Activated effector memory CD4-positive, alpha-beta T cell treated with Interleukin-2 at 50 U/mL for 16 hours (primary cell): ENCODE measurements at regions not wholly inside any gene's neighbourhood (a gene's known extent, or its start where the extent isn't known, plus 50 kb on each side); places are given as distances from the start of the nearest gene placed in this dataset.
"Not testable (repeated sequence)": the region's sequence is repeated elsewhere in the genome, so short reads cannot be mapped to it uniquely, and the experiment has no call there.

ENCODE experiments used
- DNase-seq: peaks from one replicate; pipeline ENCODE4 v3.0.0-alpha.2; 2020

DNA sequence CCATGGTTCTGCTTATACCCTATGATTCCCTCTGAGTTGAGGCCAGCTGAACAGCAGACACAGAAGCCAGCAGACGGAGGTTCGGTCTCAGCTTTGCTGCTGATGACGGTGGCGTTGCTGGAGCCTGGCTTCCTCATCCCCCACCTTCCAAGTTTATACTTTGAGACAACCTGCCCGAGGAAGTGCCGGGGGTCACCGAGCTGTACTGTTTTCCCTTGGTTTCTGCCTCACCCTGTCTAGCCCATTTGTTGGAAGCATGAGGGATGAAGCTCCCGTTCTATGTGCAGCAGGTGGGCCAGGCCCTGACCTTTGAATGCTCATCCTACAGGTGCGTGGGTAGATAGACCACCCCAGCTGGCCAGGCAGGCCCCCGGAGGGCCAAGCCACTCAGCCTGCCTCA lies 117.3 kb downstream of the MYCN start:
- no peak for DNase-seq

DNA sequence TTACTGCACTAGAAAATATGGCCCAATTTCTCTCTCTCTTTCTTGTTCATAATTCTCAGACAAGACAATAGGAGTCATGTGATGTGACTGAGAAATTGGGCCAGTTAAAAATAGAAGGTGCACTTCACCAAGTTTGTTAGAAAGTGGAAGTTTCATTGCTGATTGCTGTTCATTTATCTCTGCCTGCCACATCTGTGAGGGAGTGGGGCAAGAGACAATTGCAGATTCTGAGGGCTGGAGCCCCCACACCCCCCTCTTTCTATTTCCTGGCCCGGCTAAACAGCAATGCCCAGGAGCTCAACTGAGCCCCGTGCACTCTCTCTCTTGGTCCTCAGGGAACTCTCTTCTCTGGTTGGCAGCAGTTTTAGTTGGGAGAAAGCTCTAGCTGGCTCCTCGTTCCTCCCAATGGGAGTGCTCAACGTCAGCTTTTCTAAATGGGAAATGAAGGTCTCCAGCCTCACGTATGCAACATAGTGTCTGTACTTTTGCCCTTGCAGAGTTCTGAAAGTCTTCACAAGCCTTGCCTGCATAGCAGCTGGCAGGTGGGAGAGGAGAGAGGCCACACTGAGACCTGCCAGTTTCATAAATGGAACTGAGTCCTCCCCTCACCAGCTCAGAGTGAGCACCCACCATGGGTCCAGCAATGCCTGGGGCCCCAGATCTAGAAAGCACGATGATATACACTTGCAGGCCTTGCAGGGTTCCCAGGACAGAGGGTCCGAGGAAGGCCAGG lies 115.7 kb downstream of the MYCN start:
- no peak for DNase-seq

DNA sequence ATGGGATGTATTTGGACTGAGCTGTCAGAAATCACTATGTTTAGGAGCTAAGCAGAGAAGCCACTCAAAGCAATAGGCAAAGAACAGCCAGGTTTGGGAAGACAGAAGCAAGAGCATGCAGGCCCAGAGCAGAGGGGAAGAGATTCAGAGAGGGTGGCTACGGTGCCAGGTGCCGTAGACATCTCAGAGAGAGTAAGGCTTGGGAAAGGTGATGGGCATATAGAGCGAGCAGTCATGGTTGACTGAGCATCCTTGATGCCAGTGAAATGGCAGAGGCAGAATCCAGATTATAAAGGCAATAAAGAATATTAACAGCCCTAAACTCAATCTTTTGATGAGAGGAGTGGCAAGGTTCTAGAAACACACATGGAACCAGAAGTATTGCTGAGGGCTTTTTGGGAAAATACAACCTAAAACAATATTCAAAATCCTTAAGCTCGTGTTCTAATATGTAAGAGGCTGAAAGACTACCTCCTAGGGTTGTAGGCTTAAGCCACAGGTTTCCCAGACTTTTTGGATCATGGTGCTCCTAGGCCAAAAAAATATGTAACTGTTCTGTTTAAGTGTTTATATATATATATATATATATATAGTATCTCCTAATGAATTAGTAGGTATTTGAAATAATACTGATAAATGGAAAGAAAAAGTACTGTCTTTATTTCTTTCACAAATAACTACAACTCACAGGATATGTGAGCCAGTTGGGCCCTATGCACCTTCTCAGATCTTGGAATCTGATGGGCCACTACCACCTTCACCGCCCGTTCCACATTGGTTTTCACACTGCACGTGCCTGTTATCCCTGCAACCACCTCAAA lies 113.3 kb downstream of the MYCN start:
- no peak for DNase-seq

DNA sequence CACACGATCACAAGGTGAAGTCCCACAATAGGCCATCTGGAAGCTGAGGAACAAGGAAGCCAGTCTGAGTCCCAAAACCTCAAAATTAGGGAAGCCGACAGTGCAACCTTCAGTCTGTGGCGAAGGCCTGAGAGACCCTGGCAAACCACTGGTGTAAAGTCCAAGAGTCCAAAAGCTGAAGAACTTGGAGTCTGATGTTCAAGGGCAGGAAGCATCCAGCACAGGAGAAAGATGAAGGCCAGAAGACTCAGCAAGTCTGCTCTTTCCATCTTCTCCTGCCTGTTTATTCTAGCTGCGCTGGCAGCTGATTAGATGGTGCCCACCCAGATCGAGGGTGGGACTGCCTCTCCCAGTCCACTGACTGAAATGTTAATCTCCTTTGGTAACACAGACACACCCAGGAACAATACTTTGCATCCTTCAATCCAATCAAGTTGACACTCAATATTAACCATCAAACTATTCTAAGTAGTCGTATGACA lies 112.3 kb downstream of the MYCN start:
- not testable (repeated sequence) for DNase-seq

DNA sequence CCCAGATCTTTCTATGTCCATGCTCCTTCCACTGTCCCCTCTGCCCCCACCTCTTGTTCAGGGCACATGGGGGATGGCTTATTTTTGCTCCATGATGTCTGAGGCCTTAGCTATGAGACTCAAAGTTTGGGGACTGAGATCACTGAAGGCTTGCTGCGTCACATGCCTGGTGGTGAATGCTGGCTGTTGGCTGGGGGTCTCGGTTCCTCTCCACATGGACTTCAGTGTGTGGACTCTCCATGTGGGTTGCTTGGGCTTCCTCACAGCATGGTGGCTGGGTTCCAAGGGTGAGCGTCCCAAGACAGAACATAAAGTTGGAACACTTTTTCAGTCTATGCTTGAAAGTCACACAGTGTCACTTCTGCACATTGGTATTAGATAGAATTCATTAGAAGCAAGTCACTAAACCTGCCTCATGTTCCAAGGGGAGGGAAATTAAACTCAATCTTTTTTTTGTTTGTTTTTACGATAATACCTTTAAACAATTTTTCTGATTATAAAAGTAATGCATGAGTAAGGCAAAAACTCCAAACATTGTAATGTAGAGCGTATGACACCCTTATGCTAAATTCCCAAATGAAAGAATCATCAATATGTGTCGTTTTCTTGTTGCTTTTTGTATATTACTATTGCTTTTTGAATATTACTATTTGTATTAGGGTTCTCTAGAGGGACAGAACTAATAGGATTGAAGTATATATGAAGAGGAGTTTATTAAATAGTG lies 111.7 kb downstream of the MYCN start:
- DNase-seq, result no peak

DNA sequence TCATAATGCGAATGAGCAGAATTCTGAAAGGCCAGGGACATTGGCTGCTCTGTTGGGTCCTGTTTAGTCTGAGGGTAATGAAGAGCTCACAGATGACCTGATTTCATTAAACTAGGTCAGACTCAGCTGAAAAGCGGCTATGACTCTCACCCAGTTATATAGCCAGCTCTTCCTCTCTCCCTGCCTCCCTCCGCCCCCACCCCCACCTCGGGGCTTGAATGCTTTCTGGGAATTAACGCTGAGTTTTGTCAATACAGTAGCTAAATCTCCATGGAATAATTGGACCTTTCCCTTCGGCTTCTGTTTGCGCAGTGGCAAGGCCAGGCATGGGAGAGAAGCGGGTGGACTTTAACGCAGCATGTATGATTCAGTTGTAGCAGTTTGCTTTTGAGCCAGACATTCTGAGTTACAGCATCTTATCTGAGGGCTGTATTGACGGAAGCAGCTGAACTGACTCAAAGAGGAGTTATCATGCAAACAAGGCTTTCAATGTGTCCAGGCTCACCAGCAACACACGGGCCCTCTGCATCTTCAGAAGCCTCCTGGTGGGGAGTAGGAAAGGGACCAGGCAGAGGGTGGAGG lies 110.6 kb downstream of the MYCN start:
- no peak for DNase-seq

DNA sequence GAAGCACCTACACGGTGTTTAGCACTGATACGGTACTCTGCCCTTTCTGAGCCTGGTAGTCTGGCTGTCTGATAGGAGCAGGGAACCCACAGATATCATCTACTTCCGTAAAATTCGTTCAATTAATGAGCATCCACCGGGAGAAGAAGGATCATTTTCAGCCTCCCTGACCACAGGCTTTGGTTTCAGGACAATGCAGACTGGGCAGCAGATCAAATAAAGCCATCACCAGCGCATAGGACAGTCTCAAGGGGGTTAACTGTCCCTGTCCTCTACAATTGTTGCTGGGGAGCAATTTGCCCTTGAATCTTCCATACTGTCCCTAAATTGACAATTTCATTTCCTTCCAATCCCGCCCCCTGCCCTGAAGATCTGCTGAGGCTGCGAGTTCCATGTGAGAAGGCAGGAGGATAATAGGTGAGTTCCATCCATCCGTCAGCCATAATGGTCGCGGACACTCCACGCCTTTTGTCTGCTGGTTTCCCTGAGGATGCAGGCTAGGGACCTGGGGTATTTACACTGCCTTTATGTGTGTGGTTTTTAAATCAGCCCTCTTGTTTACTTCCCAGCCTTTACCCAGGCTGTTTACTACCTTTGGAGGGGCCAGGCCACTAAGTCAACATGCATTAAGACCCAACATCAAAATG lies 110.0 kb downstream of the MYCN start:
- DNase-seq, result no peak

DNA sequence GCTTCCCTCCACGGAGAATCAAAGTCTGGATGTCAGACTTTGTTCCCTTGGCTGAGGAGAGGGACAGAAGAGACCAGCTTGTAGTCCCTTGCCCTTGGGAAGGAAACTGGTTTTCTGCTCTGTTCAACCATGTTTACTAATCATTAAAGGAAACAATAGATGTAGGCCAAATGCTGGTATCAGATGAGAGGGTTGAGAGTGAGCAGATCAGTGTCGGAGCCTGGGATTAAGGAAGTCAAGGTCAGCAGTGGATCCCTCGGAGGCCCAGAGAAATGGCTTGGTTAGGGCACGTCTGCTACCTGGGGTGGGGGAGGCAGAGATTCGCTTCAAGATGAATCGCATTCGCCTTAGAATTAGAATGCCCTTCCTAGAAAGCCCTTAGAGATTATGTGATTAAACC lies 109.1 kb downstream of the MYCN start:
- DNase-seq, result no peak

DNA sequence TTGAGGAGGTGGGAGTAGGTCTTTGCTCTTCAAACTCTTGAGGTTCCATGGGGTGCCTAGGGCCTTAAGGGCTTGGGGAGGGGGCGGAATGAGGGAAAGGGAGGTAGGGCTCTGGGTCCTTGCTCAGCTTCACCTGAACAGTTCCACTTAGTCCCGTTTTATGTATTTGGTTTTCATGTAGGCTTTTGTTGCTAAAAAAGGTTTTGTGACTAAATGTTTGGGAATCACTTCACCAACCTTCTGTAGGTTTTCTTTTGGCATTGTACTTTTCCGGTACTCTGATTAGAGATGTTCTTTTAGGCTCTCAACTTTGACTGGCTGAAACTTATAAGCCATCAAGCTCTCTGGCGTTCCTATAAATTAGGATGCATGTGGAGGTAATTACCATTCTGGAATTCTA lies 108.1 kb downstream of the MYCN start:
- DNase-seq, result no peak

DNA sequence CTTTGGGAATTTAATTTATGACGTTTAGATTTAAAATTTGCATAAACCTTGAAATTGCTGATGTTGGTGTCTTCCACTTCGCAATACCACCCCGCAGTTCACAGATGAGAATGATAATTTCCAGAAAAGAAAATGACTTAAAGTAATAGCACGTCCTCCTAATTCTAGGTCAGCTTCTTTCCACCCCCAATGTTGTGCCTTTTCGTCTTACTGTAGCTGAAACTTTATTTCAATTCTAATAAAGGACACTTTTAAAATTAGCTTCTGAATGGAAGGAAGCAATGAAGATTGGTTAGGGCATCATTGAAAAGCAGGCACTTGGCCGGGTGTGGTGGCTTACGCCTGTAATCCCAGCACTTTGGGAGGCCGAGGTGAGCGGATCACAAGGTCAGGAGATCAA lies 107.4 kb downstream of the MYCN start:
- no peak for DNase-seq

DNA sequence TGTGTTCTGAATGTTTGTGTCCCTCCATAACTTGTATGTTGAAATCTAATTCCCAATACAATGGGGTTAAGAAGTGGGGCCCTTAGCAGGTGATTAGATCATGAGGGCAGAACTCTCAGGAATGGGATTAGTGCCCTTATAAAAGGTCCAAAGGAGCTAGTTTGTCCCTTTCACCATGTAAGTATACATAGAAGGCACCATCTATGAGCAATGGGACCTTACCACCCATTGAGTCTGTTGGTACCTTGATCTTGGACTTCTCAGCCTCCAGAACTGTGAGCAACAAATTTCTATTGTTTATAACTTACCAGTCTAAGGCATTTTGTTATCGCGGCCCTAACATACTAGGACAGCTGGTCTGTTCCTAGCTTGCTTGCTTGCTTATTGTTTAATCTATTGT lies 106.3 kb downstream of the MYCN start:
- DNase-seq, result no peak

DNA sequence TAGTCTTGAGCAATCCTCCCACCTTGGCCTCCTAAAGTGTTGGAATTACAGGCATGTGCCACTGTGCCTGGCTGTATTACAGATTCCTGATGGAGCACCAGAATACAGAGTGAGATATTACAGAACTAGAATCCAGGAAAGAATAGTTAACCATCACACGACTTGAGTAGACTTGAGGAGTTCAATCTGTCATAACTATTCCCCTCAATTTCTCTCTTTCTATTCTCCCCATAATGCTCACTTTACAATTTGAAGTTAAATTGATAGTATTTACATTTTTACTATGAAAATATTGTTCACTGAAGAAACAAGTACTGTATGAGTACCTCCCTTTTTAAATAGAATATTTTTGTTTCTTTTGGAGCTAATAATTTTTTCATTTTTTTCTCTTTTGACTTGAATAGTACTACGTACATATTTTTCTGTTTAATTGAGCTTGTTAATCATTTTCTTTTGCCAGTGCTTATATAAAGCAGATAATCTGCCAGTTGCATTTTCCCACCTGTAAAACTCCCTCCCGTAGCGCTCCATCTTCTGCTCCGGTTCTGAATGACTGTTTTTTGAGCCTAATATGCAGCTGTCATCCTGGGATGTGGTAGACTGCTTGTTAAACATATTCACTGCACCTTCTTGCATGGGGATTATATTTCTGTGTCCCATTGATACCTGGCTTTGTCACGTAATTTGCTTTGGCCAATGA lies 105.5 kb downstream of the MYCN start:
- no peak for DNase-seq

DNA sequence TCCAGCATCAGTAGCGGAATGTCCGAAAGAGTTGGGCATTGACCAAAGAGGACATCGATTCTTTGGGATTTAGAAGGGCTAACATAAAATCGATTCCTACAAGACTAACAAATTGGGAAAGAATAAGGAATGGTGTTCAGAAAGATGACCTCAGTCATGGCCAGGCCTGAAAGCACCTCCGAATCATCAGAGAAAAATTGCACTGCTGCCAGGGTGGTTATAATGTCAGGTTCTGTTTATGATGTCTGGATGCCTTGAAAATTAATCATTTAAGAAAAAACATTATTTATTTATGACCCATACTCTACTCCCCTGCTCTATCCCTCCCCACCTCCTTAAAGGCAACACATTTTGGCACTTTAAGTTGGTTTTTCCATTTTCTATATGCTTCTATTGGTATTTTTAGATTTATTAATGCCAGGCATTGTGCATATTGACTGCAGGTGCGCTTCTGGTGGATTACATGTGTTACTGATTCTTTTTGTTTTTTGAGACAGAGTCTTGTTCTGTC lies 104.7 kb downstream of the MYCN start:
- no peak for DNase-seq

DNA sequence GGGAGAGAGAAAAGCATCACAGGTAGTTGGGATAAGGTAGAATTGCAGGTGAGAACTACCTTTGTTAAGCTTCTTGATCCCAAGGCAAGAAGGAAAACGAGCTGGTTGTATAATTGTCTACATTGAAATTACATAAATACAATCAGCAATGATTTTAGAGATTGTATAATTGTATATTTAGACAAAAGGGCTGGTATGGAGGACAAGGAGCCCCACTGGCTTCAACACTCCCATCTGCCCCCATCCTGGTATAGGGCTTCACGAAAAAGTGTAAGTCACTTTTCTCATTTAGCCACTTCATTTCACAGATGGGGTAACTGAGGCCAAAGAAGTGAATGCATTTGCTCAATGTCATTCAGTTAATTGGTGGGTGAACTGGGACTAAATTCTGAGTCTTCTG lies 103.3 kb downstream of the MYCN start:
- no peak for DNase-seq

DNA sequence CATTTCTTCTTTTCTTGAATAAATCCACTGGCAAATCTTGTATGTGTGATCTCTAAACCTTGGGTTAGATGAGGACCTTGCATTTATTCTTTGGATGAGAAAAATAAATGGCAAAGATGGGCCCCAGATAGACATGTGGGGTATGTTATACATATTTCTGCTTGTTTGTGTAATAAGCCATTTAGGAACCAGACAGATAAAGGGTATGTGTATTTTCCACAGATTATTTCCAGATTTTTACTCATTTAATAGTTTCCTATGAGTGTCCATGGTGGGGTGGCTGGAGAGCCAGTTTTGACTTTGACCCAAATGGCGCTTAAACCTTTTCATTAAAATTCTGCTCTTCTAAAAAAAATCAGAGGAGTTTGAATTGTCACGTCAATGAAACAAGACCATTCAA lies 102.8 kb downstream of the MYCN start:
- DNase-seq, result no peak

DNA sequence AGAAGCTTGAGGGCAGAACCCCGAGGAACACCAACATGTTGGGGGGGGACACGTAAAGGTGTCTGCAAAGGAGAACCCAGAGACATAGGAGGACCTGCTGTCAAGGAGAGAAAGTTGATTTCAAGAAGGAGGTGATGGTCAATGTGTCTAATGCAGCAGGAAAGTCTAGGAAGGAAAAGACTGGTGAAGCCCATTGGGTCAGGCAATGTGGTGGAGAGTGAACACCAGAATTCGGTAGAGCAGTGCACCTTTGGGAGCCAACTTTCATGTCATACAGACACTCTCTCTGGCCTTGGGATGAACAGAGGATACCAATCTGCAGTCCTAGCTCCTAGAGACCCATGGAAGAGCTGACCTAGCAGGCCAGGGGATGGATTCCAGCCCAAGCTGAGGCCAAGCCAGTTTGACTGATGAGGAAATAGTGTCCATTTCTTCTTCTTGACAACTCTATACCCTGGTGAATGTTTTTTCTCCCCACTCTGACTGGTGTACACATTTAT lies 101.9 kb downstream of the MYCN start:
- DNase-seq, result no peak

DNA sequence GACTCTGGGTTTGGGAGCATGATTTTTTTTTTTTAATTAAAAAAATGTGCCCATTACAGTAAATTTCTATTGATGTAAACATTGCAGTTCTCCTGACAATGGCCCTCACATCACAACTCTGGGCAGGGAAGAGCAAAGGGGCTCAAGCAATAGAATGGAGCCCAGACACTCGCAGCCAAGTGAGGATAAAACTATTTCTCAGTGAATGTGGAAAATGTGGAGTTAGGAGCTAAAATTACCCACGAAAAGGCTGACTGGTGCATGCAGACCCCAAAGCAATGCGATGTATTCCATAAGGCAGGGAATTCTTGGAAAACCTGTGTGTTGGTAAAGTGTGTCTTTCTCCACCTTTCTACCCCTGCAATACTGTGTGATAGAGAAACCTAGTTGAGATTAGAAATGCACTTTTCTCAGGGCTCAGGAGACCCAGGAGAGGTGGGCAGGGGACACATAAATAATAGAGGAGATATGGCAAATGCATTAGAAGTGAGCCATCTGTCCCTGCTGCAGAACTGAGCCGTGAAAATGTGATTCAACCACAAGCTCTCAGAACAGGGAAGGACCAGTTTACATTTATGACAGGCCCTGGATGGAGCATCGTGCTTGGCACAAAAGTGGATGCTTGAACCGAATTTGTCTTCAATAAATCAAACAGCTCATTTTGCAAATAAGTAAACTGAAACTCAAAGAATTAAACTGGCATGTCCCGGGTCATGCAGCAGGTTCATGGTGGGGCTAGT lies 100.1 kb downstream of the MYCN start:
- no peak for DNase-seq

DNA sequence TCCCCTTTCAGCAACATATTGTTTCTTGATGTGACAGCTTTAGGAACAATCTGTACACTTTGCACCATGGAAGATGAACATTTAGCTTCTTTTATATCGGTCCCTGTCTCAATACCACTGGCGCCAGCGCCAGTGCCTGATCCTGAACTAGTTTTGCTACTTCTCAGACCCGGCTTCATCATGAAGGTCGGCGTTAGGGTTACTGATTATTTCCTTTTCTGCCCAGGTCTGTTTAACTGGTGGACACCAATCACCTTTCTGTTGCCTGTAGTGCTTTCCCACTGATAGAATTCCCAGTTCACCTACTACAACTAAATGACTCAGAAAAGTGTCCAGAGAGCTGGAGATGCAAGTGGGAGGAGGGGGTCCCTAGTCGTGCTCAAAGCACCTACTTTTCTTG lies 99.5 kb downstream of the MYCN start:
- DNase-seq, result no peak

DNA sequence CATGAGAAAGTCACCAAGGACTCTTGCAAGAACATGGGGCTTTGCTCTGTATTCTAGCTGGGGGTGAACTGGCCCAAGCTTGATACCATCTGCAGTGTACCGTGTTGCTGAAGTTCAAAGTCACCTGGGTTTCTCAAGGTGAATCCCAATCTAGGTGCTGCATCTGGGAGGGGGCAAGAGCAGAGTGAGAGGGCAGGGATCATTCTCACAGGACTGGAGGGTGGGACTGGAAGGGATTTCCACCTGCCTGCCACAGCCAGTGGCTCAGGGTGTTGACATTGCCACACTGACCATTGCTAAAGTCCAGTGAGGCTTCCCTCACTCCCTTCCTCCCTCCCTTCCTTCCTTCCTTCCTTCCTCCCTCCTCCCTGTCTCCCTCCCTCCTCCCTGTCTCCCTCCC lies 98.7 kb downstream of the MYCN start:
- no peak for DNase-seq

DNA sequence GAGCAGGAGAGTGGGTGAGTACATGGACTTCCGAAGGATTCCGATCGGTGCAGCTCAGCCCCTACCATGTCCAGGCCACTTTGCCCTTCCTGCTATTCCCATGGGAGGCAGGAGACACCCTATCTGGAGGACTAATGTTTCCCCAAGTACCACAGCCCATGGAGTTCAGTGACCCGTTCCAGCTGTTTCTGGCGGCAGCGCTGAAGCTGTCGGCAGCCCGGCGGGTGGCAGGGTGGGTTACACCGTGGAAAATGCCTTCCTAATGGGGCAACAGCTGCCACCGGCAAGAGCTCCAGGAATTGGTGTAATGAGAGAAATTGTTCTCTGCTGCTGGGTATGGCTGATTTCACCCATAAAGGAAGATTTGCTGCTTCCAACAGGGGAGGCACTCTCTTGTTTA lies 98.3 kb downstream of the MYCN start:
- DNase-seq, result no peak
